Parathyroid adenoma (tissue), 2 donors: ENCODE measurements at regions not wholly inside any gene's neighbourhood (a gene's known extent, or its start where the extent isn't known, plus 50 kb on each side); places are given as distances from the start of the nearest gene placed in this dataset.

Experiments
- H2AFZ ChIP-seq: fragments of 300-600 bp; sonication (generic); one replicate; pipeline ENCODE4 v1.7.0; 2017; ENCODE audit warnings: antibody characterized with exemption, mild to moderate bottlenecking
- H3K27ac ChIP-seq: fragments of 300-600 bp; sonication (generic); one replicate; pipeline ENCODE4 v1.7.0; 2017
- H3K27me3 ChIP-seq: fragments of 300-600 bp; sonication (generic); one replicate; pipeline ENCODE4 v1.7.0; 2017; ENCODE audit warnings: low read length; ENCODE audit not compliant: control insufficient read depth, insufficient read depth
- H3K36me3 ChIP-seq: fragments of 300-600 bp; sonication (generic); one replicate; pipeline ENCODE4 v1.7.0; 2017; ENCODE audit warnings: low read length; ENCODE audit not compliant: control insufficient read depth, insufficient read depth
- H3K4me1 ChIP-seq: fragments of 300-600 bp; sonication (generic); one replicate; pipeline ENCODE4 v1.7.0; 2017; ENCODE audit warnings: control low read depth
- H3K4me2 ChIP-seq: fragments of 300-600 bp; sonication (generic); one replicate; pipeline ENCODE4 v1.7.0; 2017; ENCODE audit warnings: low read length
- H3K4me3 ChIP-seq: fragments of 300-600 bp; sonication (generic); one replicate; pipeline ENCODE4 v1.7.0; 2017; ENCODE audit warnings: low read depth, low read length
- H3K79me2 ChIP-seq: fragments of 300-600 bp; sonication (generic); one replicate; pipeline ENCODE4 v1.7.0; 2017; ENCODE audit warnings: control low read depth
- H3K9ac ChIP-seq: fragments of 300-600 bp; sonication (generic); one replicate; pipeline ENCODE4 v1.7.0; 2017; ENCODE audit warnings: mild to moderate bottlenecking
- H3K9me3 ChIP-seq: fragments of 300-600 bp; sonication (generic); one replicate; pipeline ENCODE4 v1.7.0; 2017; ENCODE audit warnings: low read length; ENCODE audit not compliant: control insufficient read depth
- CTCF ChIP-seq: fragments of 300-600 bp; sonication (generic); IDR thresholded peaks from one replicate; pipeline ENCODE4 v1.7.0; 2017; ENCODE audit warnings: antibody characterized with exemption, mild to moderate bottlenecking
- donor health status: primary hyperparathyroidism.

GRCh38 chr15:94887391-94887790 is 656.0 kb downstream of the MCTP2 start:
- H3K27me3 ChIP-seq, result no peaks in the 10 kb centered on the region
- no peaks in the 10 kb centered on the region for H3K4me1 ChIP-seq
- H3K9me3 ChIP-seq, result no peaks in the 10 kb centered on the region
- H3K79me2 ChIP-seq, result no peaks in the 10 kb centered on the region
- H3K36me3 ChIP-seq, result no peaks in the 10 kb centered on the region
- no peak for TF ChIP-seq CTCF
- H3K27ac ChIP-seq, result no peak overlapping the region
- H3K9ac ChIP-seq, result no peak overlapping the region
- no peak overlapping the region for H2AFZ ChIP-seq
- no peak overlapping the region for H3K4me2 ChIP-seq
- H3K4me3 ChIP-seq, result no peak overlapping the region

DNA sequence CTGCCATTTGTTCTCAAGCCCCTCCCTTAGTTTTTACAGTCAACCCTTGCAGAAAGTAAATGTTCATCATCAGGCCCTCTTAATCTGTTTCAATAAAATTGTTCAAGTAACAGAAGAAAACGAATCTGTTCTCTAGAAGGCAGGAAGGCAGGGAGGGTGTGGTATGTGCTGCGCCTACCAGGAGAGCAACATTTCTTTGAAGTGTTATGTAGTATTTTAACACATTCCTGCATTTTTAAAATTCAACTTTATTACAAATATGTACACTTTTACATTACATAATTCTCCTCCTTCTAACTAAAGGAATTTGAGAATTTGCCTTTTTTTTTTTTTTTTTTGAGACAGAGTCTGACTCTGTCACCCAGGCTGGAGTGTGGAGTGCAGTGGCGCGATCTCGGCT is 657.8 kb downstream of the MCTP2 start:
- H3K4me1 ChIP-seq, result no peaks in the 10 kb centered on the region
- TF ChIP-seq CTCF, result no peak
- no peaks in the 10 kb centered on the region for H3K36me3 ChIP-seq
- H3K27me3 ChIP-seq, result no peaks in the 10 kb centered on the region
- H3K4me3 ChIP-seq, result no peak overlapping the region
- no peaks in the 10 kb centered on the region for H3K79me2 ChIP-seq
- H2AFZ ChIP-seq, result no peak overlapping the region
- no peaks in the 10 kb centered on the region for H3K9me3 ChIP-seq
- no peak overlapping the region for H3K4me2 ChIP-seq
- H3K27ac ChIP-seq, result no peak overlapping the region
- no peak overlapping the region for H3K9ac ChIP-seq

DNA sequence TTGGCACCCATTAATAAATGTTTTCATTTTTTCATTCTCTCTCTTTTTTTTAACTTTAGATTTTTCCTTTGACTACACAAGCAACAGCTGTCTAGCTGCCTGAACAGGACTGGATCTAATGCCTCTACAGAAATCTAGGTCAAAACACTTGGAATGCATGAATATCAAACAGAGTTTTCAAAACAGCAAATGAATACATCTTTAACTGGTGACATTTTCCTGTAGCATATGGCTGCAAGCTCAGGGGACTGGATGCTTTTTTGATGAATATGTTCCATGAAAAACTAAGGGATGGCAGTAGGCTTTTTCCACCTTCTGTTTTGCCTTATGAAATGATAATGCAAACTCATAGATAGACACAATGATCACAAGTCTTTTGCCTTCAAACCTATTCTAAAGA is 661.7 kb downstream of the MCTP2 start:
- H3K9me3 ChIP-seq, result no peaks in the 10 kb centered on the region
- no peak overlapping the region for H3K9ac ChIP-seq
- H3K79me2 ChIP-seq, result no peaks in the 10 kb centered on the region
- no peak overlapping the region for H3K4me2 ChIP-seq
- H3K27ac ChIP-seq, result no peak overlapping the region
- no peak overlapping the region for H3K4me3 ChIP-seq
- TF ChIP-seq CTCF, result no peak
- no peaks in the 10 kb centered on the region for H3K36me3 ChIP-seq
- H3K27me3 ChIP-seq, result no peaks in the 10 kb centered on the region
- H2AFZ ChIP-seq, result no peak overlapping the region
- H3K4me1 ChIP-seq, result no peaks in the 10 kb centered on the region

- Histone ChIP-seq H3K4me3 (no peak overlapping the region), H3K4me2 (no peak overlapping the region), H3K27me3 (no peaks in the 10 kb centered on the region), H3K36me3 (no peaks in the 10 kb centered on the region), H3K79me2 (no peaks in the 10 kb centered on the region), H3K9ac (no peak overlapping the region), H3K4me1 (no peaks in the 10 kb centered on the region), H2AFZ (no peak overlapping the region), H3K9me3 (no peaks in the 10 kb centered on the region), H3K27ac (no peak overlapping the region)
- no peak for TF ChIP-seq CTCF
Observed at GRCh38 chr15:94894056-94894455, 662.7 kb downstream of the MCTP2 start.

DNA sequence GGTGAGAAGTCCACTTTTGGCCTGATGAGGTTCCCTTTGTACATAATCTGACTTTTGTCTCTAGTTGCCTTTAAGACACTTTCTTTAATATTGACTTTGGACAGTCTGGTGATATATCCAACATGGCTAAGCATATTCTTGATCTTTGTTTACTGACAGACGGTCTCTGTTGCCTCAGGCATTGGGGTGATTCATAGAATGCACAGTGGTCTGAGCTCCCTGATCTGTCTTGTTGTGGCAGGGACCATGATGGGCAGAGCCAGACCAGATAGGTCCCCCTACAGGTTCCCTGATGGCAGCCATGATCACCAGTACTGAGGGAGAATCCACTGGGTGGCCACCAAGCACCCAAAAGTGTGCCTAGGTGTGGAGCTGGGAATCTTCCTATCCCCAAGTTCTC is 678.1 kb downstream of the MCTP2 start:
- Histone ChIP-seq H3K36me3 (no peaks in the 10 kb centered on the region), H3K9ac (no peak overlapping the region), H3K27me3 (no peaks in the 10 kb centered on the region), H3K4me2 (no peak overlapping the region), H3K4me1 (no peaks in the 10 kb centered on the region), H3K4me3 (no peak overlapping the region), H3K79me2 (no peaks in the 10 kb centered on the region), H3K27ac (no peak overlapping the region), H3K9me3 (no peaks in the 10 kb centered on the region), H2AFZ (no peak overlapping the region)
- TF ChIP-seq CTCF, result no peak
